GM20000 (cell line): ENCODE measurements at regions not wholly inside any gene's neighbourhood (a gene's known extent, or its start where the extent isn't known, plus 50 kb on each side); places are given as distances from the start of the nearest gene placed in this dataset.

Source experiments
- DNase-seq: peaks from one replicate; pipeline ENCODE4 v3.0.0; 2012; ENCODE audit warnings: low spot score
- TF ChIP-seq, protein P1 (sequence below): IDR thresholded peaks from 2 replicates; pipeline ENCODE4 v1.5.1; 2012; ENCODE audit warnings: mild to moderate bottlenecking, control low read depth; ENCODE audit errors: extremely low read depth, missing control alignments

DNA sequence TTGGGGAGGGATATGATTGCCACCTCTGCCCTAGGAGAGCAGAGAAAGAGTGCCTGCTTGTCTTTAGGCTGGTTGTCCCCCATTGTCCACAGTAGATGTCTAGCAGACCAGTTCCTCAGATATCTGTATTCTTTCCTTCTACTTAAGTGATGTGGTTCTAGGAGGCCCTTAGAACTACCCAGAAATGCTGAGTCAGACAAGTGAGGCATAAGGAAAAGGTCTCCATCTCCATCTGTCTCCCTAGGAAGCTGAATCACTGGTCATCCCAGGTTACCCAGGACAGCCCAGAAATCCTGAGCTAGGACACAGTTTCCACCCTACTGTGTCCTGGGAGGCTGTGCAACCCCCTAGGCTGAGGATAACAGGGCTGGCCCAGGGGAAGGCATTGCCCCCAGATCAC lies 93.4 kb upstream of the INHBA start:
- TF ChIP-seq, protein P1, sequence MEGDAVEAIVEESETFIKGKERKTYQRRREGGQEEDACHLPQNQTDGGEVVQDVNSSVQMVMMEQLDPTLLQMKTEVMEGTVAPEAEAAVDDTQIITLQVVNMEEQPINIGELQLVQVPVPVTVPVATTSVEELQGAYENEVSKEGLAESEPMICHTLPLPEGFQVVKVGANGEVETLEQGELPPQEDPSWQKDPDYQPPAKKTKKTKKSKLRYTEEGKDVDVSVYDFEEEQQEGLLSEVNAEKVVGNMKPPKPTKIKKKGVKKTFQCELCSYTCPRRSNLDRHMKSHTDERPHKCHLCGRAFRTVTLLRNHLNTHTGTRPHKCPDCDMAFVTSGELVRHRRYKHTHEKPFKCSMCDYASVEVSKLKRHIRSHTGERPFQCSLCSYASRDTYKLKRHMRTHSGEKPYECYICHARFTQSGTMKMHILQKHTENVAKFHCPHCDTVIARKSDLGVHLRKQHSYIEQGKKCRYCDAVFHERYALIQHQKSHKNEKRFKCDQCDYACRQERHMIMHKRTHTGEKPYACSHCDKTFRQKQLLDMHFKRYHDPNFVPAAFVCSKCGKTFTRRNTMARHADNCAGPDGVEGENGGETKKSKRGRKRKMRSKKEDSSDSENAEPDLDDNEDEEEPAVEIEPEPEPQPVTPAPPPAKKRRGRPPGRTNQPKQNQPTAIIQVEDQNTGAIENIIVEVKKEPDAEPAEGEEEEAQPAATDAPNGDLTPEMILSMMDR = no peak
- DNase-seq = no peak

DNA sequence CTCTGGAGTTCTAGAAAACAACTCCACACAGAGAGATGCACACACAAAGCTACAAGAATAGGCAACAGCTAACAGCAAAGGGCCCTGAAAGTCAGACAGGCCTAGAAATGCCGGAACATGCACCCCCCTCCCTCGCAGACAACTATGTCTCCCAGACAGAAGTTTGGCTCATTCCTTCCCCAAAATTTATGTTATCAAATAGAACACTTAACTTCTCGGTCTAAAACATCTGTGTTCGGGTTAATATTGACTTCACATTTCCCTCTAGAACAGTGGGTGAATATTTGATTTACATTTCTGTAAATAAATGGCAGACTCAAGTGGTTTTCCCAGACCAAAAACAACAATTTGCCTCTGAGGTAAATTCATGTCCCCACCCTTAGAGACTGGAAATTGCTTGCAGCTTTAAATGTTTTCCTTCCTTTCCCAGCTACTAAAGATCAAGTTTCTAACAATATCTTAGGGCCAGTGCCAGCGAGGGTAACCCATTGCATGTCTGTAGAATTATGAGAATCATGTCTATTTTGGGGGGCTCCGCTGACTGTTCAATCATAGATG lies 92.5 kb upstream of the INHBA start:
- TF ChIP-seq, protein P1 = no peak
- no peak for DNase-seq

DNA sequence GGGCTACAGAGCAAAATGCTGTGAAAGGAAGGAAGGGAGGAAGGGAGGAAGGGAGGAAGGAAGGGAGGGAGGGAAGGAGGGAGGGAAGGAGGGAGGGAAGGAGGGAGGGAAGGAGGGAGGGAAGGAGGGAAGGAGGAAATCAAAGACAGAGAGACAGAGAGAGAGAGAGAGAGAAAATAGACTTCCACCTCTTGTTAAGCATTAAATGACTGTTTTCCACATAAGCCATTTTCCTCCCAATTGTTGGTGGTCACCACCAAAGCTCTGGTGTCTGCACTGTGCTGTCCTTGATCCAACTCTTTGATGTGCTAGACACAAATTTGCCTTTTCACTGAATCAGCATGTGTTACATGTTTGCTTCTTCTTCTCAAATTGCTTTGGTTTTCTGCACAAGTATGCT lies 90.7 kb upstream of the INHBA start:
- TF ChIP-seq, protein P1 = no peak
- DNase-seq = no peak

DNA sequence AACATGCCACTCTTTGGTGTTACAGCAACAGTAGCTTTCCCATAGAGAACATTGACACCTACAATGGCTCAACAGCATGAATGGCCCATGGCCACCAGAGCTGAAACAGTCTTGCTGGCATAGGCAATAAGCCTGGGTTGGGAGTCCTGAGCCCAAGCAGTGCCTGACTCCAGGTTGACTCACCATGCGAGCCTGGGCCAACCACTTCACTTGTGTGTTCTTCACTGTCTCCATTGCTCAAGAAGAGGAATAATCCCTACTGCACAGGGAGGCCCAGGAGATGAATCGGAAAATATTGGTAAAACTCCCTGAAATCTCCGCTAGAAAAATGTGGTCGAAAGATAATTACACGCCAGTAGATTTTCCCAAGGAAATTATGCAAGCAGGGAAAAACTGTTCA lies 89.2 kb upstream of the INHBA start:
- TF ChIP-seq, protein P1 = no peak
- DNase-seq = no peak

DNA sequence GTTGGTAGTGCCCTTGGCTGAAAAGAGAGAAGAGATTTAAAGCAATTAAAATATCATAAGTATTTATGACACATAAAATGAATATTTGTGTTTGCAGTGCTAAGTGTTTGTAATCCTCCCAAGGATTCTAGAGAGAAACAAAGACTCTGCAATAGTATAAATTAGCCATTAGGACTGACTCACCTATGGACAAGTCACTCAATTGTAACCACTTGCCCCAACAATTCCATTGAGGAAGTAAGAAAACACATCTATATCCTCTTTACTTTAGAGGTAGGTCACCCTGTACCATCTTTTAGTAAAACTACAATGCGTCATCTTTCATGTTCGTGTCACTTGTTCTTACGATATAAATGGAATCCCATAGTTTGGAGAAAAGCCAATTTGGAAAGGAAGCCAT lies 85.7 kb upstream of the INHBA start:
- TF ChIP-seq, protein P1 = no peak
- DNase-seq = no peak

DNA sequence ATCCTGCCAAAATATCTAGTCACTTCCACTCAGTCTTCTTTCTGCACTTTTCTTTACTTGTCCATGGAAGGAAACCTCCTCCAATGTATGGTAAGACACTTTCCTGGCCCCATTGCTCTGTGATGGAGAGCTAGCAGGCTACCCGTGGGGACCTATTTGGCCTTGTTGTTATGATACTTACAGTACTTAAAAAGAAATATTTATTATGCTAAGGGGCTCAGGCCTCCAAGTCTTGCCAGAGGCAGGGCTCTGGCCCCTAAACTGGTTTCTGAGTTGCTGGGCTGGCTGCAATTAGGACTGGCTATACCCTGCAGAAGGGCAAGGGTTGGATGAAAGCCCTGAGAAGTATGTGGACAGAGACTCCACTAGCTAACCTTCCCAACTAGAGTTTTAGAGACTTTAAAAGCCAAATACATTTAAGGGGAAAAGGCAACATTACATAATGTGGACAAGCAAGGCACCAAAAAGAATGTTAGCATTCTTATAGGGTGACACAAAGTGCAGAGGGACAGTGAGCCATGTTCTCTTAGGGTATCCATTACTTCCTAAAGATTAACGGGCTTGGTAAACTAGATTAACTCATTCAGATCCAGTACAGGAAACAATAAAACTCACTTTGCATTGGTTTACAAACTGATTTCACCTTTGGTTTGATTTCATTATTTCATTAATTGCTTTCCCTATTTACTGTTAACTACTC lies 84.9 kb upstream of the INHBA start:
- DNase-seq = no peak
- TF ChIP-seq, protein P1 = no peak

DNA sequence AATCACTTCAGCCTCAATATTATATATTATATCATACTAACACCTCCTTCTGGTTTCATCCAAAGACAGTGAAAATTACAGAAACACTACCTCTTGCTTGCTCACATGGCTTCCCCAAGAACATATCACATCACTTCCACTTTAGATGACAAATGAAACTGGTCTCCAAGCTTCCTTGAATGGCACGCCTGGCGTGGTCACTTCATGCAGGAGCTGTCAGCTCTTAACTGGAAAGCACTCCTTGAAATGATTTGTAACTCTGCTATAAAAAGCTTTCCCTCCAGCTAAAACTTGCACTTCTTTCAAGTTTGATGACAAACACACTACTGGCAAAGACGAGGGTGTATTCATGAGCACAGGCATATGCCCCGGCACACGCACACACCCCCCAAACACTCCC lies 84.1 kb upstream of the INHBA start:
- TF ChIP-seq, protein P1 = no peak
- DNase-seq = no peak
